Coronary artery (tissue), 2 donors: ENCODE measurements at regions not wholly inside any gene's neighbourhood (a gene's known extent, or its start where the extent isn't known, plus 50 kb on each side); places are given as distances from the start of the nearest gene placed in this dataset.

Experiments
- DNase-seq: peaks from one replicate; pipeline ENCODE4 v3.0.0-alpha.2; 2017; ENCODE audit warnings: low spot score
- H3K27ac ChIP-seq, 2 donors: fragments of 200-600 bp; sonication (generic); one replicate each; pipeline ENCODE4 v1.5.1; 2016 to 2019
- H3K4me3 ChIP-seq: fragments of 200-600 bp; sonication (generic); 2 replicates; pipeline ENCODE4 v1.5.1; 2016; ENCODE audit warnings: mild to moderate bottlenecking, moderate library complexity
- TF ChIP-seq, protein P1 (sequence below): fragments of 200-600 bp; sonication (generic); IDR thresholded peaks from one replicate; pipeline ENCODE4 v1.5.1; 2019; ENCODE audit warnings: antibody characterized with exemption

DNA sequence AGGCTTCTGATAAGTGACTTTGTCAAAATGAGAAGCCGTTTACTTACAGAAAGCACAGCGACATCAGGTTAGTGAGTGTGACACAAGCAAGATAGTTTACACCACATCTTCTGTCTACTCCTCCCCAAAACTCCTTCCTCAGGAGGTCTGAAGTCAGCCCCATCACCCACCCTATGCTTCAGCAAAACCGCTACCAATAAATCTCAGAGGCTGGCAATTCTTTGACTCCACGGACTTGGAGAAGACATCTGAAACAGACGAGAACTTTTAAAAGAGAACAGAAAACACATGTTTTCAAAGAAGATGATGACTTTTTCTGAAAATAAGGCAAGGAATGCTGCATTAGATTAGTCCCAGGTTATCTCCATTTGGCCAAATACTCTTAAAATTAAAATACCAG lies 261.1 kb downstream of the TBC1D4 start:
- no peak for DNase-seq
- Histone ChIP-seq H3K27ac (no peak overlapping the region), H3K4me3 (no peak overlapping the region)
- TF ChIP-seq, protein P1, sequence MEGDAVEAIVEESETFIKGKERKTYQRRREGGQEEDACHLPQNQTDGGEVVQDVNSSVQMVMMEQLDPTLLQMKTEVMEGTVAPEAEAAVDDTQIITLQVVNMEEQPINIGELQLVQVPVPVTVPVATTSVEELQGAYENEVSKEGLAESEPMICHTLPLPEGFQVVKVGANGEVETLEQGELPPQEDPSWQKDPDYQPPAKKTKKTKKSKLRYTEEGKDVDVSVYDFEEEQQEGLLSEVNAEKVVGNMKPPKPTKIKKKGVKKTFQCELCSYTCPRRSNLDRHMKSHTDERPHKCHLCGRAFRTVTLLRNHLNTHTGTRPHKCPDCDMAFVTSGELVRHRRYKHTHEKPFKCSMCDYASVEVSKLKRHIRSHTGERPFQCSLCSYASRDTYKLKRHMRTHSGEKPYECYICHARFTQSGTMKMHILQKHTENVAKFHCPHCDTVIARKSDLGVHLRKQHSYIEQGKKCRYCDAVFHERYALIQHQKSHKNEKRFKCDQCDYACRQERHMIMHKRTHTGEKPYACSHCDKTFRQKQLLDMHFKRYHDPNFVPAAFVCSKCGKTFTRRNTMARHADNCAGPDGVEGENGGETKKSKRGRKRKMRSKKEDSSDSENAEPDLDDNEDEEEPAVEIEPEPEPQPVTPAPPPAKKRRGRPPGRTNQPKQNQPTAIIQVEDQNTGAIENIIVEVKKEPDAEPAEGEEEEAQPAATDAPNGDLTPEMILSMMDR: no peak

DNA sequence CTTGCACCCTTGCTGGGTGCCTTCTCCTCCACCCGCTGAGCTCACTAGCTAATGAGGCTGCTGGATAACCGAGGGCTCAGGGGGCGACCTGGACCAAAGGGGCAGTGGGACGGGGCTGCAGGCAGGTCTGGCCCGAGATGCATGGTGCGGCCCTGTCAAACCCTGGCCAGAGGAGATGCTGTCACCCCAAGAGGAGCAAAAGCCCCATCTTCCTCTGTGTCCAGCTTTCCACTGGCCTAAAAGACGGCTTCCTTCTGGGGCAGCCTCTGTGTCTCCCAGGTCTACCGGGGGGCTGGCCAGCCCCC lies 261.8 kb downstream of the TBC1D4 start:
- no peak for DNase-seq
- Histone ChIP-seq H3K27ac (no peak overlapping the region), H3K4me3 (no peak overlapping the region)
- TF ChIP-seq, protein P1: no peak

DNA sequence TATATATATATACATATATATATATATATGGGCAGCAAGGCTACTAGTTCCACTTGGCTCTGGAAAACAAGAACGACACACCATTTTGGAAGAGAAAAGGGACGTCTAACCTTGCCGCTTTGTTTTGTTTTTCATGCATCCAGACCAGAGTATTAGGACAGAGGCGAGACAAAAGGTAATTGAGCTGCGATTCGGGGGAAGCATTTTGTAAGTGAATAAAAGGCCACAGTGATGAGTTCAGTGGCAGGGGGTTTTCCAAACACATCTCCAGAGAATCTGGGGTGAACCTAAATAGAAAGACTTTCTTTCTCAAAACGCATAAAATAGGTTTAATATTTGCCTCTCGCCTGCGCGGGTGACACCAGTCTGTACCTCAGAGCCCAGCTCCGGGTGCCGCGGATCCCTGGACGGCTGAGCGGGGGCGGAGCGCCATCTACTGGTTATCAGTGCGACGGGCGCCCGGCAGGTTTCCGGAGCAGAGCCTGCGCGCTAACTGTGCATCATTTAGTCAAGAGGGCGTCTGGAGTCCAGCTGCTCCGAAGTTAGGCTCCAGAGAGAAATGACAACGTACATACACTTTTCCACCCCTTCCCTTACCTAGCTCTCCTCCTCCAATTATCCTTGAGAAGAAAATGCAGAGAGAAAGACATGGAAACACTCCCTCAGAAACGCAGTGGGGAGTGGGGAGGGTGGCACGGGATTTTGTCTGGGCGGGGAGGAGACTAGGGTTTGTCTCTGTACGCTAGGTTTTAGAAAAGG lies 262.3 kb downstream of the TBC1D4 start:
- DNase-seq: no peak
- Histone ChIP-seq H3K27ac (no peak overlapping the region), H3K4me3 (peak overlapping the region; percentile 59)
- TF ChIP-seq, protein P1: peak; percentile 99

DNA sequence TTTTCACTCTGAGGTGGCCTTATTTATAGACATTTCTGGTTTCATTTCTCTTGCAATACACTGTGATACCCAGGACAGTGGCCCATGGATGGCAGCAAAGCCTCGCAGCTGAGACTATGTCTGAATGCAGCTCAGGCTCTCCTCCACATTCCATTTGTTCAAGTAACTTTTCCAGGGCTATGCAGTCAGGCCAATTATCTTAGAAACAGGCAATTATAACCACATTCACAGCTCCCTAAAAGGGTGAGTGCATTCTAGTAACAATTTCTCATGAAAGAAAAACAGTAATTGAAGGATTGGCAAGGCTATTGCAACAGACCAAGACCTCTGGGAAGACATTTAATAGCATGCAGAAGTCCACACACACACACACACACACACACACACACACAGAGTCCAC lies 264.0 kb downstream of the TBC1D4 start:
- DNase-seq: no peak
- TF ChIP-seq, protein P1: no peak

DNA sequence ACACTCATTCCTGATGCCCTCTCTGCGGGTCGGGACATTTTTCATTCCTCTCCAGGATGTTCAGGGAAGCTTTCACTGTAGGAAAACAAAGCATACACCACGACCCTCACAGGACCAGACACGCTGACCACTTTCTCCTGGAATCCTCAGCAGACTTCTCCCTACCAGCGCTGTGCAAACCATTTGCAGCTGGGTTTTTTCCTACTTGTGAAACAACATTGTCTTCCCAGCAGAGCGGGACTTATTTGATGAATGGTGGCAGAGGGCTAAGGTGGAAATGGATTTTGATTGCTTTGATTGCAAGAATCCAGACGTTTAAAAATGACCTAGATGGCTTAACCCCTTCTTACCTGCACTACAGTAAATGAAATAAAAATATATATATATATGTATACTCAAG lies 265.9 kb downstream of the TBC1D4 start:
- DNase-seq: no peak
- TF ChIP-seq, protein P1: no peak
- Histone ChIP-seq H3K4me3 (no peak overlapping the region), H3K27ac (no peak overlapping the region)

More for the DNA sequence above, 264.0 kb downstream of the TBC1D4 start:
- no peak overlapping the region for H3K4me3 ChIP-seq
- H3K27ac ChIP-seq: no peak overlapping the region

DNA sequence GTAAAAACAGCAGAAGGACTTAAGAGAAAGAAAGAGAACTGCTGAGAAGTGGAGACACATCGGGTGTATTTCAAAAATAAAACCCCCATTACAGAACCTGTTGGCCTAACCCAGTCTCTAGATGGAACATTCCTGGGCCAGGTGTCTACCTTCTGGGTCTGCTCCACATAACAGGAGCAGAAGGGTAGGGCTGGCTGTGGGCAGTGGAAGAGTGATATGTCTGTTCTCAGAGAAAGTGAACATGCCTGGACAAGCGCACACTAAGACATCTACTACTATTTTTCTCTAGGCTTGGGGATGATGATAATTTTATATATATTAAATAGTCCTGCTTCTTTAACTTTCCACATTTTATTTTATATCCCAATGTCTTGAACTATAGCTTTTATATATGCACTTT lies 267.1 kb downstream of the TBC1D4 start:
- H3K27ac ChIP-seq: no peak overlapping the region
- no peak for DNase-seq
- H3K4me3 ChIP-seq: no peak overlapping the region
- TF ChIP-seq, protein P1: no peak

DNA sequence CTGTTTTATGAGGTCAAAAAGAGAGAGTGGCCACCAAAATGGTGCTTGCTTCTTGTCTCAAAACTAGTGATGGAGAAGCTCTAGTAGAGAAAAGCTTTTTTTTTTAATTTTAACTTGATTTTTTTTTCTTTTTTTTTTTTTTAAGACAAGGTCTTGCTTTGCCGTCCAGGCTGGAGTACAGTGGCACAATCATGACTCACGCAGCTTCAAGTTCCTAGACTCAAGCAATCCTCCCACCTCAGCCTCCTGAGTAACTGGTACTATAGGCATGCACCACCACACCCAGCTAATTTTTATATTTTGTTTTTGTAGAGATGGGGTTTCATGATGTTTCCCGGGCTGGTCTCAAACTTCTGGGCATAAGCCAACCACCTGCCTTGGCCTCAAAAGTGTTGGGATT lies 279.0 kb downstream of the TBC1D4 start:
- TF ChIP-seq, protein P1: no peak
- no peak for DNase-seq

More for the DNA sequence above, 279.0 kb downstream of the TBC1D4 start:
- Histone ChIP-seq H3K4me3 (no peak overlapping the region), H3K27ac (no peak overlapping the region)
